ENCODE measurements at regions not wholly inside any gene's neighbourhood (a gene's known extent, or its start where the extent isn't known, plus 50 kb on each side); places are given as distances from the start of the nearest gene placed in this dataset.

DNA sequence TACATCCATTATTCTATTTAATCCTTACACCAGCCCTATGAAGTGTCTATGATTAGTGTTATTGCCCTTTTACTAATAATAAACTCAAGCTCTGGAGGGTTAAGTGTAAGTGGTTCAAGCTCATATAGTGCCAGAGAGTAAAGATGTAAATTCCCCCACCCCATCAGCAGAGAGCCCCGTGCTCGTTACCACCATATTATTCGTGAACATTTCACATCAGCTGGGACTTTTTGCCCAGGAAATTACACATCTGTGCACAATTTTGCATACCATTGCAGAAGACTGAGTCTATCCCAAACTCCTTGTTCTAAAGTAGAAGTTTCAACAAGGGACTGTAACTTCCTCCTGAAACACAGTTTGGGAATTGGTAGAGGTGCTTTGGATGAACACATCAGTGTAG lies 220.1 kb downstream of the BCAS1 start:
- Histone ChIP-seq H3K36me3 (replicated peaks in 1 of 2; ENCODE audit: insufficient read depth in 1 of 2, low read depth in 2 of 2) (no peaks in the 10 kb centered on the region), H3K27me3 (no peaks in the 10 kb centered on the region), H3K4me1 (peaks cover 7% of the 10 kb centered on the region), H3K9me3 (no peaks in the 10 kb centered on the region), H3K4me3 (no peak overlapping the region), H3K27ac (no peak overlapping the region)
- intact Hi-C loops (cut with DNase I), result no loop called here
- no peak for TF ChIP-seq POLR2A (IDR thresholded peaks at IDR 0.05)
- TF ChIP-seq CTCF (IDR thresholded peaks at IDR 0.05), result no peak
- ATAC-seq (no peak), DNase-seq (no peak)
- 68 to 79% methylated on average over 3 of the region's 3 CpGs for WGBS, 2 donors

DNA sequence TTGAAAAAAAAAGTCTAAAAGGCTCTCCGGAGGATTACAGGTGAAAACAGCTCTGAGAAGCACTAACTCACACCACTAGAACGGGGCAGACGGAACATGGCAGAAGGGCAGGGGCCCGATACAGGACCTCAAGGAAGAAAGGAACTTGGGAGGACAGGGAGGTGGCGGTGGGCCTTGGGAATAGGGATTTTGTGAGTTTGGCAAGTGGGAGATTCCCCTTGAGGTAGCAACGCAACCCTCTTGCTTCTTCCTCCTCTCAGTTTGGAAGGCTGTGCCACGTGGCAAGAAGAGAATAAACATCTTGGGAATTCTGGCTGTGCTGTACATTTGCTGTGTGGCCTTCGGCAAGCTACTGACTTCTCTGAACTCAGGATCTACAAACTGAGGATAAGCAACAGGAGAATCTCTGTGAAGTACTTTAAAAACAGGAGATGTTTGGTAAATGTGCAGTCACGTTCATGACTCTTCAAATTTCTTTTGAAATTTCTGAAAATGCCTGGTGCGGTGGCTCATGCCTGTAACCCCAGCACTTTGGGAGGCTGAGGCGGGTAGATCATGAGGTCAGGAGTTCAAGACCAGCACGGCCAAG lies 220.8 kb downstream of the BCAS1 start:
- no peak for ATAC-seq
- intact Hi-C loops (cut with DNase I), result no loop called here
- TF ChIP-seq POLR2A (IDR thresholded peaks at IDR 0.05) (no peak), CTCF (IDR thresholded peaks at IDR 0.05) (no peak)

DNA sequence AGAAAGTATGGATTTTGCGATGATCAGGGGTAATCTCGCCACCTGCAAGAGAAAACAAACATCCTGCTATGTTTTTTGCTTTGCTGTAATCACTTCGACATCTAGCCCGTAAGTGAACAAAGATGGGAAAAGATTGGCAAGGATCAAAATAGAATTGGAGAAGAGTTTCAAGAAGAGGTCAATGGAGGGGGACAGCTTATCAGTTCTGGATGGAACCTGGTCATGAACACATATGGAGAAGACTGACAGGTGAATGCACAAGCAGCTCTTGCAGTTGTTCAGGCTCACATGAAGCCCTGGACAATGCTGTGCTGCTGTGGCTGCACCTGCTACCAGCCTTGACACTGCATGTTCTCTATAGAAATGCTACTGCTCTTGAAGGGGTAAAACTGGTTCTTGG lies 222.1 kb downstream of the BCAS1 start:
- no peak overlapping the region for H3K4me3 ChIP-seq
- ATAC-seq (no peak), DNase-seq (no peak)
- H3K36me3 ChIP-seq (replicated peaks in 1 of 2; ENCODE audit: insufficient read depth in 1 of 2, low read depth in 2 of 2), result no peaks in the 10 kb centered on the region
- WGBS, 2 donors, result 40 to 51% methylated on average over 4 of the region's 4 CpGs
- no peaks in the 10 kb centered on the region for H3K9me3 ChIP-seq
- intact Hi-C loops (cut with DNase I), result no loop called here
- H3K27me3 ChIP-seq, result no peaks in the 10 kb centered on the region
- H3K27ac ChIP-seq, result no peak overlapping the region
- no peak for TF ChIP-seq POLR2A (IDR thresholded peaks at IDR 0.05)
- TF ChIP-seq CTCF (IDR thresholded peaks at IDR 0.05), result no peak
- peaks cover 7% of the 10 kb centered on the region for H3K4me1 ChIP-seq

More for the DNA sequence above, 220.8 kb downstream of the BCAS1 start:
- no peak overlapping the region for H3K4me3 ChIP-seq
- peaks cover 7% of the 10 kb centered on the region for H3K4me1 ChIP-seq
- H3K9me3 ChIP-seq, result no peaks in the 10 kb centered on the region
- H3K27ac ChIP-seq, result no peak overlapping the region
- DNase-seq, result no peak
- H3K36me3 ChIP-seq (replicated peaks in 1 of 2; ENCODE audit: insufficient read depth in 1 of 2, low read depth in 2 of 2), result no peaks in the 10 kb centered on the region
- no peaks in the 10 kb centered on the region for H3K27me3 ChIP-seq
- 86 to 91% methylated on average over 12 of the region's 12 CpGs for WGBS, 2 donors

- no peaks in the 10 kb centered on the region for H3K27me3 ChIP-seq
- peaks cover 7% of the 10 kb centered on the region for H3K4me1 ChIP-seq
- WGBS, 2 donors, result 50 to 60% methylated on average over 2 of the region's 2 CpGs
- peak overlapping the region in 1 of 4 donors; percentile 35 for H3K27ac ChIP-seq
- intact Hi-C loops (cut with DNase I), result no loop called here
- no peaks in the 10 kb centered on the region for H3K36me3 ChIP-seq (replicated peaks in 1 of 2; ENCODE audit: insufficient read depth in 1 of 2, low read depth in 2 of 2)
- no peak for ATAC-seq
- TF ChIP-seq CTCF (IDR thresholded peaks at IDR 0.05) (no peak), POLR2A (IDR thresholded peaks at IDR 0.05) (no peak)
- no peaks in the 10 kb centered on the region for H3K9me3 ChIP-seq
- DNase-seq, result no peak
- no peak overlapping the region for H3K4me3 ChIP-seq
Measured at GRCh38 chr20:53847837-53848170, 222.6 kb downstream of the BCAS1 start.

- Histone ChIP-seq H3K36me3 (replicated peaks in 1 of 2; ENCODE audit: insufficient read depth in 1 of 2, low read depth in 2 of 2) (no peaks in the 10 kb centered on the region), H3K4me3 (no peak overlapping the region), H3K27ac (peak overlapping the region in 1 of 4 donors; percentile 35), H3K4me1 (peaks cover 7% of the 10 kb centered on the region), H3K9me3 (no peaks in the 10 kb centered on the region), H3K27me3 (no peaks in the 10 kb centered on the region)
- WGBS, 2 donors, result 71 to 78% methylated on average over 8 of the region's 8 CpGs
- TF ChIP-seq CTCF (IDR thresholded peaks at IDR 0.05) (no peak), POLR2A (IDR thresholded peaks at IDR 0.05) (no peak)
- intact Hi-C loops (cut with DNase I), result no loop called here
- DNase-seq (no peak), ATAC-seq (no peak)
Measured at GRCh38 chr20:53847139-53847836, 223.1 kb downstream of the BCAS1 start.

Measured in body of pancreas (tissue), 4 donors.